Large intestine (tissue), 3 donors: ENCODE measurements at regions not wholly inside any gene's neighbourhood (a gene's known extent, or its start where the extent isn't known, plus 50 kb on each side); places are given as distances from the start of the nearest gene placed in this dataset.

Experiments used
- DNase-seq, 2 donors: peaks; one replicate each; pipeline versions ENCODE4 v3.0.0 to v3.0.0-alpha.2; 2013
- H3K27ac ChIP-seq: one replicate; pipeline ENCODE4 v1.5.1; 2013; ENCODE audit warnings: low read length
- H3K27me3 ChIP-seq: 2 replicates; pipeline ENCODE4 v1.6.1; 2013; ENCODE audit warnings: low read length; ENCODE audit not compliant: control insufficient read depth, insufficient read depth
- H3K36me3 ChIP-seq: 2 replicates; pipeline ENCODE4 v1.6.1; 2013; ENCODE audit warnings: low read length; ENCODE audit not compliant: control insufficient read depth, insufficient read depth
- H3K4me1 ChIP-seq: one replicate; pipeline ENCODE4 v1.6.1; 2013; ENCODE audit warnings: low read length; ENCODE audit not compliant: control insufficient read depth, insufficient read depth
- H3K4me3 ChIP-seq: one replicate; pipeline ENCODE4 v1.5.1; 2013; ENCODE audit warnings: low read length
- H3K9me3 ChIP-seq: one replicate; pipeline ENCODE4 v1.6.1; 2013; ENCODE audit warnings: mild to moderate bottlenecking, low read depth, low read length, moderate library complexity; ENCODE audit not compliant: control insufficient read depth
- WGBS: methylation state at CpG from one replicate; pipeline ENCODE4 v1.1.5; 2013; ENCODE audit warnings: low lambda C conversion rate; ENCODE audit not compliant: insufficient coverage; 5-methylcytosine and 5-hydroxymethylcytosine counted together

DNA sequence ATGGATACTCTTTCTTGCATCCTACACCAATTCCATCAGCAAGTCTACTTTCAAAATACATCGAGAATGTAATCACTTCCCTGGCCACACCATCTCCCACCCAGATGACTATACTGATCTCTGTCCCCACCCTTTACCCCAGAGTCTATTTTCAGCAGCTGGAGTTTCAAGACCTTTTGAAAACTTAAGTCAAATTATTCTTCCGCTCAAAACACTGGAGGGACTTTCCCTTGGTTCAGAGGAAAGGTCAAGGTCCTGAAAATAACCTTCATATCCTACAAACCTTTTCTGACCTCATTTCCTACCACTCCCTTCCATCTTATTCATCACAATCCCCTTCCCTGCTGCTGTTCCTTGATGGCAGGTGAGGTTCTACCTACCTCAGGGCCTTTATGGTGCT lies 58.8 kb upstream of the LYPD6 start:
- 83% methylated on average over 2 of the region's 2 CpGs for WGBS
- DNase-seq, result no peak
- H3K4me1 ChIP-seq, result no peaks in the 10 kb centered on the region

DNA sequence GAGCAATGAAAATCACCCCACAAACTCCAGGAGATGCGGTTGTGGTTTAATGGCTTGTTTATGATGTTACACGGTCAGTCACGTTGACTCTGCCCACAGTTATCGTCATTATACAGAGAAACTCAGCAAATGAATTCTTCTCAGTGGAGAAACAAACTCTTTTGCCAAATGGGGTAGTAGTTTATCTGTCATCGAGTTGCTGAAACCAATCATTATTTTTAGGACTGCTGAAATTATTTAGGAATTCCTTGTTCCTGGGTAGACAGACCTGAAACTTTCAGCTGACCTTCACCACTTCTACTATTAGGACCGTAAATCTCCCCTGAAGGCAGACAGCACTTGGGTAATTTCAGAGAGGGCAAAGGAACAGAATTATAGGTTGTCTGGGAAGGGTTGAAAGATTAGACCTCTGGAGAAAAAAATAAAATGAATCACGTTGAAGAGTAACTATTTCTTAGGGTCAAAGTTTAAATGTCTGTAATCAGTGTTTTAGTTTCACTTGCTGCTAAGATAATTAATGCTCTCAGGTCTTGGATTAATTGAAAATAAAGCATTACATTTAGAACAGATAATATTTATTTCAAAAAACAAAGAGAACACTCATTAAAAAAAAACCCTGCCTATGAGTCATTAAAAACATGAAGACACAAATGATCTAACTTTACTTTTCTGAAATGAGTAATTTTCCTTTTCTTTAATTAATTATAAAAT lies 52.1 kb upstream of the LYPD6 start:
- H3K27ac ChIP-seq, result peak overlapping the region; percentile 77
- H3K27me3 ChIP-seq, result no peaks in the 10 kb centered on the region
- no peak overlapping the region for H3K4me3 ChIP-seq
- H3K36me3 ChIP-seq, result no peaks in the 10 kb centered on the region
- no peaks in the 10 kb centered on the region for H3K9me3 ChIP-seq
- DNase-seq, result peak; percentile 66 to 90
- peaks cover 8% of the 10 kb centered on the region for H3K4me1 ChIP-seq
- 29% methylated on average over 2 of the region's 7 CpGs for WGBS

More for the DNA sequence above, 58.8 kb upstream of the LYPD6 start:
- Histone ChIP-seq H3K9me3 (no peaks in the 10 kb centered on the region), H3K27me3 (no peaks in the 10 kb centered on the region), H3K36me3 (no peaks in the 10 kb centered on the region), H3K4me3 (no peak overlapping the region), H3K27ac (no peak overlapping the region)

DNA sequence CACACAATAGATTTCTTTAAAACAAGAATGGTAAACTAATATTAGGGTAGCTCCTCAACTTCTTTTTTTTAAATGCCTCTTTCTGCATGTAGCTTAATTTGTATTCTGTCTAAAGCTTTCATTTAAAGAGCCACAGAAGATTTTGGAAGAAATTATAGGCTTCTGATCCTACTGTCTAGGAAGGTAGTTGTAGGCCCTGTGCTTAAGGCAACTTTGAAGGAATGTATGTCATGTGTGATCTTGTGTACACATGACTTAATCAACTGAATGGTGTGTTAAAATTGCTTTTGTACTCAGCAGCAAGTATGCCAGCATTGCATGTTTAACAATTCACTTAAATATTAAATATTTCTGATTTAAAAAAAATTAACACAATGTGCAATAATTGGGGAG lies 51.5 kb upstream of the LYPD6 start:
- Histone ChIP-seq H3K27ac (peak overlapping the region; percentile 77), H3K36me3 (no peaks in the 10 kb centered on the region), H3K9me3 (no peaks in the 10 kb centered on the region), H3K4me3 (no peak overlapping the region), H3K27me3 (no peaks in the 10 kb centered on the region), H3K4me1 (peaks cover 8% of the 10 kb centered on the region)
- DNase-seq, result peak in 1 of 2 donors; percentile 29
